ENCODE measurements at regions not wholly inside any gene's neighbourhood (a gene's known extent, or its start where the extent isn't known, plus 50 kb on each side); places are given as distances from the start of the nearest gene placed in this dataset.

GRCh38 chr17:54177606-54178308 is 355.0 kb downstream of the KIF2B start:
- Histone ChIP-seq H3K36me3 (ENCODE audit: control insufficient read depth in 1 of 2, insufficient read depth in 2 of 2, low read depth in 1 of 2, low read length in 2 of 2) (no peaks in the 10 kb centered on the region), H3K27me3 (ENCODE audit: control insufficient read depth in 1 of 2, insufficient read depth in 1 of 2, low read length in 2 of 2) (no peaks in the 10 kb centered on the region), H3K79me1 (replicated peaks; ENCODE audit: low read length, poor library complexity, severe bottlenecking) (no peaks in the 10 kb centered on the region), H3K4me2 (ENCODE audit: low read length, poor library complexity, severe bottlenecking) (no peak overlapping the region), H3K18ac (ENCODE audit: low read depth in 1 of 2, low read length in 2 of 2) (no peak overlapping the region), H2BK15ac (ENCODE audit: low read depth, poor library complexity, severe bottlenecking) (no peak overlapping the region), H3K27ac (ENCODE audit: low read length, poor library complexity, severe bottlenecking) (no peak overlapping the region), H3K23ac (ENCODE audit: low read length in 2 of 2) (no peak overlapping the region), H3K4me3 (ENCODE audit: insufficient read depth in 1 of 2, low read depth in 1 of 2, low read length in 2 of 2) (no peak overlapping the region), H3K4ac (ENCODE audit: low read depth in 1 of 2, low read length in 2 of 2) (no peak overlapping the region), H3K4me1 (ENCODE audit: control insufficient read depth, insufficient read depth, low read depth, low read length) (no peaks in the 10 kb centered on the region), H3K9ac (ENCODE audit: low read length) (no peak overlapping the region), H2BK12ac (ENCODE audit: low read length in 2 of 2) (no peak overlapping the region), H3K14ac (ENCODE audit: low read length in 2 of 2) (no peak overlapping the region), H3K9me3 (ENCODE audit: control insufficient read depth, low read length) (no peaks in the 10 kb centered on the region), H2BK5ac (ENCODE audit: low read depth, low read length, poor library complexity, severe bottlenecking) (no peak overlapping the region), H4K91ac (ENCODE audit: low read length) (no peak overlapping the region), H2BK120ac (ENCODE audit: low read depth, low read length) (no peak overlapping the region), H4K8ac (ENCODE audit: low read length) (no peak overlapping the region), H2AK5ac (ENCODE audit: low read length, severe bottlenecking) (no peak overlapping the region), H2AFZ (ENCODE audit: low read depth, low read length) (no peak overlapping the region)
- 79% methylated on average over 4 of the region's 4 CpGs for WGBS
- no peak for DNase-seq

- Histone ChIP-seq H2AK5ac (ENCODE audit: low read length, severe bottlenecking) (no peak overlapping the region), H3K4me2 (ENCODE audit: low read length, poor library complexity, severe bottlenecking) (no peak overlapping the region), H3K9ac (ENCODE audit: low read length) (no peak overlapping the region), H4K91ac (ENCODE audit: low read length) (no peak overlapping the region), H2BK5ac (ENCODE audit: low read depth, low read length, poor library complexity, severe bottlenecking) (no peak overlapping the region), H3K4ac (ENCODE audit: low read depth in 1 of 2, low read length in 2 of 2) (no peak overlapping the region), H3K23ac (ENCODE audit: low read length in 2 of 2) (no peak overlapping the region), H2BK120ac (ENCODE audit: low read depth, low read length) (no peak overlapping the region), H2BK12ac (ENCODE audit: low read length in 2 of 2) (no peak overlapping the region), H3K4me3 (ENCODE audit: insufficient read depth in 1 of 2, low read depth in 1 of 2, low read length in 2 of 2) (no peak overlapping the region), H3K36me3 (ENCODE audit: control insufficient read depth in 1 of 2, insufficient read depth in 2 of 2, low read depth in 1 of 2, low read length in 2 of 2) (no peaks in the 10 kb centered on the region), H3K27me3 (ENCODE audit: control insufficient read depth in 1 of 2, insufficient read depth in 1 of 2, low read length in 2 of 2) (no peaks in the 10 kb centered on the region), H3K14ac (ENCODE audit: low read length in 2 of 2) (no peak overlapping the region), H2BK15ac (ENCODE audit: low read depth, poor library complexity, severe bottlenecking) (no peak overlapping the region), H3K18ac (ENCODE audit: low read depth in 1 of 2, low read length in 2 of 2) (no peak overlapping the region), H3K79me1 (replicated peaks; ENCODE audit: low read length, poor library complexity, severe bottlenecking) (no peaks in the 10 kb centered on the region), H4K8ac (ENCODE audit: low read length) (no peak overlapping the region), H3K27ac (ENCODE audit: low read length, poor library complexity, severe bottlenecking) (no peak overlapping the region), H3K4me1 (ENCODE audit: control insufficient read depth, insufficient read depth, low read depth, low read length) (no peaks in the 10 kb centered on the region), H2AFZ (ENCODE audit: low read depth, low read length) (no peak overlapping the region), H3K9me3 (ENCODE audit: control insufficient read depth, low read length) (no peaks in the 10 kb centered on the region)
- no peak for DNase-seq
- WGBS = 25% methylated on average over 1 of the region's 4 CpGs
Observed at GRCh38 chr17:54180950-54181349, 358.2 kb downstream of the KIF2B start.

GRCh38 chr17:54191261-54191660 is 368.5 kb downstream of the KIF2B start:
- Histone ChIP-seq H3K79me1 (replicated peaks; ENCODE audit: low read length, poor library complexity, severe bottlenecking) (no peaks in the 10 kb centered on the region), H3K9ac (ENCODE audit: low read length) (no peak overlapping the region), H3K4me1 (ENCODE audit: control insufficient read depth, insufficient read depth, low read depth, low read length) (no peaks in the 10 kb centered on the region), H3K23ac (ENCODE audit: low read length in 2 of 2) (no peak overlapping the region), H2BK5ac (ENCODE audit: low read depth, low read length, poor library complexity, severe bottlenecking) (no peak overlapping the region), H3K4ac (ENCODE audit: low read depth in 1 of 2, low read length in 2 of 2) (no peak overlapping the region), H3K27me3 (ENCODE audit: control insufficient read depth in 1 of 2, insufficient read depth in 1 of 2, low read length in 2 of 2) (no peaks in the 10 kb centered on the region), H2BK12ac (ENCODE audit: low read length in 2 of 2) (no peak overlapping the region), H3K27ac (ENCODE audit: low read length, poor library complexity, severe bottlenecking) (no peak overlapping the region), H2BK120ac (ENCODE audit: low read depth, low read length) (no peak overlapping the region), H2BK15ac (ENCODE audit: low read depth, poor library complexity, severe bottlenecking) (no peak overlapping the region), H4K8ac (ENCODE audit: low read length) (no peak overlapping the region), H4K91ac (ENCODE audit: low read length) (no peak overlapping the region), H3K4me3 (ENCODE audit: insufficient read depth in 1 of 2, low read depth in 1 of 2, low read length in 2 of 2) (no peak overlapping the region), H3K9me3 (ENCODE audit: control insufficient read depth, low read length) (peaks cover 5% of the 10 kb centered on the region), H3K36me3 (ENCODE audit: control insufficient read depth in 1 of 2, insufficient read depth in 2 of 2, low read depth in 1 of 2, low read length in 2 of 2) (no peaks in the 10 kb centered on the region), H3K18ac (ENCODE audit: low read depth in 1 of 2, low read length in 2 of 2) (no peak overlapping the region), H2AFZ (ENCODE audit: low read depth, low read length) (no peak overlapping the region), H3K4me2 (ENCODE audit: low read length, poor library complexity, severe bottlenecking) (no peak overlapping the region), H3K14ac (ENCODE audit: low read length in 2 of 2) (no peak overlapping the region), H2AK5ac (ENCODE audit: low read length, severe bottlenecking) (no peak overlapping the region)
- WGBS = 46% methylated on average over 1 of the region's 1 CpG
- DNase-seq = no peak

- H3K14ac ChIP-seq (ENCODE audit: low read length in 2 of 2) = no peak overlapping the region
- no peak overlapping the region for H2BK12ac ChIP-seq (ENCODE audit: low read length in 2 of 2)
- no peak overlapping the region for H4K91ac ChIP-seq (ENCODE audit: low read length)
- H3K9me3 ChIP-seq (ENCODE audit: control insufficient read depth, low read length) = peaks cover 10% of the 10 kb centered on the region
- no peaks in the 10 kb centered on the region for H3K79me1 ChIP-seq (replicated peaks; ENCODE audit: low read length, poor library complexity, severe bottlenecking)
- H4K8ac ChIP-seq (ENCODE audit: low read length) = no peak overlapping the region
- H3K23ac ChIP-seq (ENCODE audit: low read length in 2 of 2) = no peak overlapping the region
- H3K4me1 ChIP-seq (ENCODE audit: control insufficient read depth, insufficient read depth, low read depth, low read length) = no peaks in the 10 kb centered on the region
- no peak overlapping the region for H3K27ac ChIP-seq (ENCODE audit: low read length, poor library complexity, severe bottlenecking)
- no peak for DNase-seq
- no peak overlapping the region for H3K9ac ChIP-seq (ENCODE audit: low read length)
- no peaks in the 10 kb centered on the region for H3K36me3 ChIP-seq (ENCODE audit: control insufficient read depth in 1 of 2, insufficient read depth in 2 of 2, low read depth in 1 of 2, low read length in 2 of 2)
- H2AK5ac ChIP-seq (ENCODE audit: low read length, severe bottlenecking) = no peak overlapping the region
- no peak overlapping the region for H3K4ac ChIP-seq (ENCODE audit: low read depth in 1 of 2, low read length in 2 of 2)
- H3K27me3 ChIP-seq (ENCODE audit: control insufficient read depth in 1 of 2, insufficient read depth in 1 of 2, low read length in 2 of 2) = no peaks in the 10 kb centered on the region
- no peak overlapping the region for H2BK120ac ChIP-seq (ENCODE audit: low read depth, low read length)
- no peak overlapping the region for H3K18ac ChIP-seq (ENCODE audit: low read depth in 1 of 2, low read length in 2 of 2)
- H3K4me2 ChIP-seq (ENCODE audit: low read length, poor library complexity, severe bottlenecking) = no peak overlapping the region
- H2BK5ac ChIP-seq (ENCODE audit: low read depth, low read length, poor library complexity, severe bottlenecking) = no peak overlapping the region
- WGBS = no CpG with 5 or more reads among the region's 1 CpG
- no peak overlapping the region for H2AFZ ChIP-seq (ENCODE audit: low read depth, low read length)
- no peak overlapping the region for H2BK15ac ChIP-seq (ENCODE audit: low read depth, poor library complexity, severe bottlenecking)
- no peak overlapping the region for H3K4me3 ChIP-seq (ENCODE audit: insufficient read depth in 1 of 2, low read depth in 1 of 2, low read length in 2 of 2)
Observed at GRCh38 chr17:54194268-54194667, 371.5 kb downstream of the KIF2B start.
